ENCODE measurements at regions not wholly inside any gene's neighbourhood (a gene's known extent, or its start where the extent isn't known, plus 50 kb on each side); places are given as distances from the start of the nearest gene placed in this dataset.

GRCh38 chr2:42848265-42848664 is 55.9 kb upstream of the HAAO start:
- no peak for DNase-seq (ENCODE audit: low spot score)

DNA sequence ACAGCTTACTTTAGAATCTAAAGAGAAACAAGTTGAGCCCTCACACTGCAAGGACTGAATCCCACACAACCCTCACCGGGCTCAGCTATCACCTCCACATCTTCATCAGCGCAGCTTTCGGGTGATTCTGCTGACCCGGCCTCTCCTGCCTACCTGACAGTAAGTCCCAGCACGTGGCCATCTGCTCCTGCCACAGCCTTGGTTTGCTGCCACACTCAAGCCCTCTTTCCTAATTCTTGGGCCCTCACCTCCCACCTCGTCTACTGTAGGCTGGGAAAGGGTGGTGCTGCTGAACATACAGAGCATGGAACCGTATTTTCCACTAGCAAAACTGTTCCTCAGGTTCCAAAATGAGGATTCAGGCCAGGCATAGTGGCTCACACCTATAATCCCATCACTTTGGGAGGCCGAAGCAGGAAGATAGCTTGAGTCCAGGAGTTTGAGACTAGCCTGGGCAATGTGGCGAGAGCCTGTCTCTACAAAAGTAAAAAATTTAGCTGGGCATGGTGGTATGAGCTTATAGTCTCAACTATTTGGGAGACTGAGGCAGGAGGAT is 55.3 kb upstream of the HAAO start:
- no peak for DNase-seq (ENCODE audit: low spot score)

DNA sequence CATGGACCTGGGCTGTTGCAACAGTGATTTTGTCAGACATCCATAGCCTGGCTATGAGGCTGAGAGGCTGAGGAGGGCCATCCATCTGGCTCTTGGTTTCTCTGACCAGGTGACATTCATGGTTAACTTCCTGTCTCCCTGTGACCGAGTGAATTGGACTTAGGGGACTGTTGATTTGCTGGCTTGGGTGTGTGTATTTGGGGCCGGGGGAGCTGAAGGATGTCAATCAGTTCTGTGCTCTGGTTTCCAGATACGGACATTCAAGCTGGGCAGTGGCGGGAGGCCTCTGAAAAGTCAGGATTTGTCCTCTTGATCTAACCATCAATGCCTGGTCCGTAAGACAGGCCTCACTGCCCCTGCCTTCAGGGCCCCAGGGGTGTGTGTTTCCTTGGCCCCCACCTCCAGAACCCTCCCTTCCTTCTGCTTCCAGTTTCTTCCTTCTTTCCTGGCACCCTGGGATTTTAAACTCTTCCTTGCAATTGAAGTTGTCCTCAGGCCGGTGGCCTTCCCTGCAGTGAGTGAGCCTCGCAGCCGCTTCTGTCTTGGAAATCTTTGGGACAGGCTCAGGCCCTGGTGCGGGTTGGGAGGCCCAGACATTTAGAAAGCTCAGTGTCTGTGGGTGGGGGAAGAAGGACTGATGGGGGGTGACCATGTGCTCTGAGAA is 54.7 kb upstream of the HAAO start:
- no peak for DNase-seq (ENCODE audit: low spot score)

- peak; percentile 84 for DNase-seq (ENCODE audit: low spot score)
Measured at GRCh38 chr2:42846026-42846425, 53.6 kb upstream of the HAAO start.

GRCh38 chr2:42844901-42845821 is 52.8 kb upstream of the HAAO start:
- peak; percentile 87 for DNase-seq (ENCODE audit: low spot score)

DNA sequence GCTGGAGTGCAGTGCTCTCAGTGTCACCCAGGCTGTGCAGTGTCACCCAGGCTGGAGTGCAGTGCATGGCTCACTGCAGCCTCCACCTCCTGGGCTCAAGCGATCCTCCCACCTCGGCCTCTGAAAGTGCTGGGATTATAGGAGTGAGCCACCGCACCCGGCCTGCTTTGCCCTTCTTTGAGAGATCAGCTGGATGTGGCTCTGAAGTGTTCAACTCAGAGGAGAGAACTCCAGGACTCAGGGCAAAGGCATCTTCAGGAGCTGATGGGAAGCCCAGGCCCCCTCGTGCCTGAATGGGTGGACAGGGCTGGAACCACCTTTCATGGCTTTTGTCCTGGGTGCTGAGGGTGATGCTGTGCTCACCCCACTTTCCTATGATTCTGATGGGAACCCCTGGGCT is 52.0 kb upstream of the HAAO start:
- DNase-seq (ENCODE audit: low spot score) = peak; percentile 59

GRCh38 chr2:42843611-42844010 is 51.2 kb upstream of the HAAO start:
- no peak for DNase-seq (ENCODE audit: low spot score)

DNA sequence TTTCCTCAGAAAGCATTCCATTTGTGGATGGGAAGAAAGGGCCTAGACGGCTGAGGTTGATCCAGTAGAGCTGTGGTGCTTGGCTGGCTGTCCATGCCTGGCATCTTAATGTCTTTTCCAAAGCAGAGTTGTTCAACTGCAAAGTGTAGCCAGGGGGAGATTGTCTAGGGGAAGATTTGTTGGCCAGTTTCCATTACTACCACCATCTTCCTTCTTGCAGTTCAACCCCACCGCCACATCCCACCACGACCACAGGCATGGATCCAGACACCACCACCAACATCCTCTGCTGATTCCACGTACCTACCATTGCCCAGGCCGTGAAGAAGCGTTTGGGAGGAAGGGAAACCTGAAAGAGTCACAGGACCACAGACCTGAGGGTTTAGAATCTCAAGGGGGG is 50.7 kb upstream of the HAAO start:
- DNase-seq (ENCODE audit: low spot score) = peak; percentile 53

GRCh38 chr2:42842466-42842865 is 50.1 kb upstream of the HAAO start:
- DNase-seq (ENCODE audit: low spot score) = peak; percentile 64
